IPS DF 6.9 (cell line): ENCODE measurements at regions not wholly inside any gene's neighbourhood (a gene's known extent, or its start where the extent isn't known, plus 50 kb on each side); places are given as distances from the start of the nearest gene placed in this dataset.

Source experiments
- DNase-seq: peaks from one replicate; pipeline ENCODE4 v3.0.0-alpha.2; 2013; ENCODE audit warnings: low read depth, low spot score
- H3K27ac ChIP-seq: one replicate; pipeline ENCODE4 v1.5.1; 2013; ENCODE audit warnings: low read length, control low read depth
- H3K27me3 ChIP-seq: 2 replicates; pipeline ENCODE4 v1.6.1; 2013; ENCODE audit warnings: mild to moderate bottlenecking, low read length; ENCODE audit not compliant: control insufficient read depth, insufficient read depth
- H3K36me3 ChIP-seq: 2 replicates; pipeline ENCODE4 v1.6.1; 2013; ENCODE audit warnings: low read length; ENCODE audit not compliant: control insufficient read depth, insufficient read depth
- H3K4me1 ChIP-seq: 2 replicates; pipeline ENCODE4 v1.6.1; 2013; ENCODE audit warnings: low read length; ENCODE audit not compliant: control insufficient read depth, insufficient read depth
- H3K4me3 ChIP-seq: 2 replicates; pipeline ENCODE4 v1.5.1; 2013; ENCODE audit warnings: mild to moderate bottlenecking, low read length
- H3K9me3 ChIP-seq: 2 replicates; pipeline ENCODE4 v1.6.1; 2013; ENCODE audit warnings: low read length, inconsistent platforms; ENCODE audit not compliant: control insufficient read depth, insufficient read depth
- WGBS: extraction: QIAGEN DNeasy Blood & Tissue Kit; methylation state at CpG from one replicate; pipeline ENCODE4 v1.1.7; 2013; ENCODE audit warnings: mixed read lengths, missing lambda C conversion rate; ENCODE audit not compliant: insufficient read length, insufficient coverage; 5-methylcytosine and 5-hydroxymethylcytosine counted together

DNA sequence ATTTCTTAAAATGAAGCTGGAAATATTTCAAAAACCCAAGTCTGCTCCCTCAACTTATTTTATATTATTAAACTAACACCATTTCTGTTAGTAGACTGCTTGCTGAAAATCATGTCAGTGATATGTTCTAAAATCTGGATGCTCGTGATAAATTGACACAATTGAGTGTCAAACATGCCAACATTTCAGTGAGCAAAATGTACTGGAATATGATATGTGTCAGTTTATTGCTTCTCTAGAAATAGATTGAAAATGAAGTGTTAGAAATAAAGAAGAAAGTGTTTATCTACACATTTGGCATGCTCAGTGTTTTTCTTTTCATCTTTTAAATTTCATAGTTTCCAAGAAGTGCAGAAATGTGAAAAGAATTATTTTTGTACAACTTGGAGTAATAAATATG, 624.6 kb downstream of the SI start:
- WGBS = no CpG with 5 or more reads among the region's 1 CpG
- no peak overlapping the region for H3K27ac ChIP-seq
- no peak for DNase-seq
- H3K4me1 ChIP-seq = no peaks in the 10 kb centered on the region
- no peak overlapping the region for H3K4me3 ChIP-seq
- H3K9me3 ChIP-seq = no peaks in the 10 kb centered on the region
- no peaks in the 10 kb centered on the region for H3K36me3 ChIP-seq
- H3K27me3 ChIP-seq = no peaks in the 10 kb centered on the region

DNA sequence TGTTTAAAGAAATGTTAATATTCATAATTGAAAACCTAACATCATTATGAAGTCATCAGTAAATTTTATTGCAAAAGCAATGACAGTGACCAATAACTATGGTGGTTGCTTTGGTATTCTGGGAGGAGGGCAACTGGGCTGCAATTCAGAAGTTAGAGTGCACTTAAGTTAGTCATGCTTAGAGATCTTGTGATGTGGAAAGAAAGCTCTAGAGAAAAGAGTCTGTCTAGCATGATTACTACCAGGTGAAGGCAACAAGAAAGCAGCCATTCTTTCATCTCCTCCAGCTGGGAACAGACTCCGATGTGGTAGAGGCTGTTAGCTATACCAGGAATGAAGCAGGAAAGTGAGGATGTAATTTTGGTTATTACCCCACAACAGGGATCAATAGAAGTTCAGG, 625.6 kb downstream of the SI start:
- no peak overlapping the region for H3K27ac ChIP-seq
- peaks cover 1% of the 10 kb centered on the region; the same call in 1 of the 2 replicates for H3K9me3 ChIP-seq
- WGBS = no CpG with 5 or more reads among the region's 1 CpG
- no peaks in the 10 kb centered on the region for H3K27me3 ChIP-seq
- no peaks in the 10 kb centered on the region for H3K36me3 ChIP-seq
- DNase-seq = no peak
- no peak overlapping the region for H3K4me3 ChIP-seq
- no peaks in the 10 kb centered on the region for H3K4me1 ChIP-seq

DNA sequence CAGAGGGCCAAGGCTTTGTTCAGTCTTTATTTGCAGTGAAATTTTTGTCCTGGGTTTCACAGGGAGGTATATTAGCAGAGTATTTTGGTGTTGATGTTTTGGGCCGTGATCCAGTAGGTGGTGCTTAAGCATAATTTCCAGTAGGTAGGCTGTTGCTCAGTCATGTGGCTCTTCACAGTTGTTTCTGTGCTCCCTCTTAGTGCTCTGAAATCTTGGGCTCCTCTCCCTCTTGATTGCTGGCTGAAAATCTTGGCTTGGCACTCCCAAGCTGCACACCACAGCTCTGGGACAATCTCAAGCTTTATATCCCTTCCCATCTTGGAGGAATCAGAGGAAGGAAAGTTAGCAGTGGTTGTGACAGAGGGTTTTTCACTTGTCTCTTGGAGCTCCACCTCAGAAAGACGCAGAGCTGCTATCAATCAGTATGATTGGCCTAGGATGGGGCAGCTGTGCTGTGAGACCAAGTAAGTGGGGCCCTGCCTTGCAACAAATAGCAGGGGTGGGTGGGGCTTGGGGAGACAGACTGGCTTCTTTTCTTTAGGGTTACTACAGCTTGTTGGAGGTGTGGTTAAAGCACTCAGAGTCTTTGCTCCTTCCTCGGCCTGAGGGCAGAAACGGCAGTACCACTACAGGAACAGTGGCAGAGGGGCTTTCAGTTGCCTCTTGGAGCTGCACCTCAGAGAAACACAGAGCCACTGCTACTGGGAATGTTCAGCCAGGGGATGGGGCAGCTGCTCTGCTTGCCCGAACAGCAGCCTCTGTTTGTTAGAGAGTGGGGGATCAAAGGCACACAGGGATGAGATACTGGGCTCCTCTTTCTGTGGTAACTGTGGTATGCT, 627.0 kb downstream of the SI start:
- no CpG with 5 or more reads among the region's 5 CpGs for WGBS
- Histone ChIP-seq H3K27me3 (no peaks in the 10 kb centered on the region), H3K27ac (no peak overlapping the region), H3K9me3 (peaks cover 1% of the 10 kb centered on the region; the same call in 1 of the 2 replicates), H3K4me3 (no peak overlapping the region), H3K4me1 (no peaks in the 10 kb centered on the region), H3K36me3 (no peaks in the 10 kb centered on the region)
- DNase-seq = no peak

DNA sequence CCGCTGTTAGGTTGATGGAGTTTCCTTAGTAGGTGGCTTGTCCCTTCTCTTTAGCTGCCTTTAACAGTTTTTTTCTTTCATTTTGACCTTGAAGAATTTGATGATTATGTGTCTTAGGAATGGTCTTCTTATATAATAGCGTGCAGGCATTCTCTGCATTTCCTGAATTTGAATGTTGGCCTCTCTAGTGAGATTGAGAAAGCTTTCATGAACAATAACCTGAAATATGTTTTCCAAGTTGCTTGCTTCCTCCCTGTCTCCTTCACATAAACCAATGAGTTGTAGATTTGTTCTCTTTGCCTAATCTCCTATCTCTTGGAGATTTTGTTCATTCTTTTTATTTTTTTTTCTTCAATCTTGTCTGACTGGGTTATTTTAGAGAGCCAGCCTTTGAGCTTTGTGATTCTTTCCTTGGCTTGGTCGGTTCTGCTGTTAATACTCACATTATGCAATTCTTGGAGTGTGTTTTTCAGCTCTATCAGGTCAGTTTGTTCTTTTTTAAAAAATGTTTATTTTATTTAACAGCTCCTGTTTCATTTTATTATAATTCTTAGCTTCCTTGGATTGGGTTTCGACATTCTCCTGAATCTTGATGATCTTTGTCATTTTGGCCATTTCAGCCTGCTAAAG, 627.9 kb downstream of the SI start:
- DNase-seq = no peak
- WGBS = no CpG with 5 or more reads among the region's 4 CpGs
- no peaks in the 10 kb centered on the region for H3K36me3 ChIP-seq
- no peaks in the 10 kb centered on the region for H3K4me1 ChIP-seq
- peaks cover 1% of the 10 kb centered on the region; the same call in 1 of the 2 replicates for H3K9me3 ChIP-seq
- H3K4me3 ChIP-seq = no peak overlapping the region
- no peak overlapping the region for H3K27ac ChIP-seq
- no peaks in the 10 kb centered on the region for H3K27me3 ChIP-seq

DNA sequence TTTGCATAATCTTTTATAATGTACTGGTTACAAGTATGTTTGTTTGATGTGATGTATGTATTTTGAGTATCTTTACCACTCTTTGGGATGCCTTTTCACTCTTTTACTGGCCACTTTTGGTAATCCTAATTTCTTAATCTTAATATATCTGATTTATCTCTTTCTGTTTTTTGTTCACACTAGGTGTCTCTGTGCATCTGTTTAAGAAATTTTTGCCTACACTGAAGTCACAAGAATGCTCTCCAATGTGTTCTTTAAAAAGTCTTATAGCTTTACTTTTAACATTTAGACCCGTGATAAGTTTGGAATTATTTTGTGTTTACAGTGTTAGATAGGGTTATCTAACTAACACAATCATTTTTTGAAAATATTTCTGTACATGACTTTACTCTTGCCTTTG, 659.1 kb downstream of the SI start:
- Histone ChIP-seq H3K36me3 (no peaks in the 10 kb centered on the region), H3K4me1 (no peaks in the 10 kb centered on the region), H3K9me3 (no peaks in the 10 kb centered on the region), H3K27ac (no peak overlapping the region), H3K4me3 (no peak overlapping the region), H3K27me3 (no peaks in the 10 kb centered on the region)
- no CpG with 5 or more reads among the region's 1 CpG for WGBS
- no peak for DNase-seq

DNA sequence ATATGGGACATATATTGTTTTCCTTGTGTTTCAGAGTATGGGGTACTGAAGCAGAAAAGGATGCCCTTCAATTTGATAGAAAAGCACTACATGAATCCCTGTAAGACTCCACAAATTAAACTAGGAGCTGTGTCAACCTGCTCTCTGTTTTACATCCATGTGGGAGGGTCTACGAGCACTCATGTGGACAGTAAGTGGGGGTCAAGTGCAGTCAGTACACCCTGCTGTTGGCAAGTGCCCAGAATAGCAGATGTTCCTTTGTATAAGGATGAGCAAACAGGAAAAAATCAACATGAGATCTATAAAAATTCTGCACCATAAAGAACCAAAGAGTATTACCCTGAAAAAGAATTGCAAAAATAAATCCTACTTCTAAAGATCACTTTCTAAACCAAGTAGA, 659.9 kb downstream of the SI start:
- Histone ChIP-seq H3K4me3 (no peak overlapping the region), H3K27me3 (no peaks in the 10 kb centered on the region), H3K36me3 (no peaks in the 10 kb centered on the region), H3K9me3 (no peaks in the 10 kb centered on the region), H3K27ac (no peak overlapping the region), H3K4me1 (no peaks in the 10 kb centered on the region)
- DNase-seq = no peak
- no CpG with 5 or more reads among the region's 1 CpG for WGBS

DNA sequence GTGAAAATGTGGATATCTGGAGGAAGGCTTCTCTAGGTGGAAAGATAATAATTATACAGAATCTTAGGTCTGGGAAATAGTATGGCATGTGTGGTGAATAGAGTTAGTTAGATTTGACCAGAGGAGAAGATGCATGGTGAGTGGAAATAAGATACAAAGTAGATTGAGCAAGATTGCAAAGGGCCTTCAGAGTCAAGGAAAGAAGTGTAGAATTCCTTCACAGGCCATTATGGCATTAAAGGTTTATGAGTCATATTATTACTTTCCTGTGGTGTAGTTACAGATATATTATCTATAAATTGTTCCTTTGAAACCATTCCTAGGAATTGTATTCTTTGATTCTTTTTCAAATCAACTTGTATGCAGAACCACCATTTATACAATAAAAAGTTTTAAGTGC, 660.3 kb downstream of the SI start:
- no peaks in the 10 kb centered on the region for H3K4me1 ChIP-seq
- no peak overlapping the region for H3K4me3 ChIP-seq
- H3K27me3 ChIP-seq = no peaks in the 10 kb centered on the region
- DNase-seq = no peak
- no peaks in the 10 kb centered on the region for H3K36me3 ChIP-seq
- H3K9me3 ChIP-seq = no peaks in the 10 kb centered on the region
- no peak overlapping the region for H3K27ac ChIP-seq

DNA sequence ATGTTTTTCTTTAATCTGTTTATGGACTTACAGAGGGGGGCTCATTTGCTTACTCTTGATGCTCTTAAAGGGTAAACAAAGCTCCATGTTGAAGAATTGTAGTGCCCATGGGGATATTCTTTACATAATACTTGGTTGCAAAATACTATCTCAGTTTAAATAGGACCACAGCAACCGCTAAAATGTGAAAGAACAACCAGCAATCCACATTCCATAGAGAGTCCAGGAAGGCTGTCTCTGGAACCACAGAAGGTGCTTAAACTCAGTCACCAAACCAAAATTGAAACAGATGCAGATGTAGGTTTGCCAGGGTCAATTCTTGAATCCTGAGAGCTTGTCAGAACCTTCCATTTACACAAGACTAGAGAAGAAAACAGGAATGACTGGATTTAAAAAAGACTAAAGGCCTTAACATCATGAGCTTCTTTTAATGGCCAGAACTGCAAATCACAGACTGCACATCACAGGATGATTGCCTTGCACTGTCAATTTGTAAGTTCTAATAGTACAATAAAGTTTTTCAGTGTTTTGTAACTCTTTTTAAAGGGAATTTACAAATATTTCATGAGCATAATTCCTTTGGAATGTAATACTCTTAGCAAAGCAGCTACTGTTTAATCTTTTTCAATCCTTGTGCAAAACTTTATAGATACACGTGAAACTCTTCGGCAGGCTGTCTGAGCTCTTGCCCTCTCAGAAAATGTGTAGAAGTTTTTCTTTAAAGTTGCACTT, 661.6 kb downstream of the SI start:
- DNase-seq = no peak
- Histone ChIP-seq H3K9me3 (no peaks in the 10 kb centered on the region), H3K4me3 (no peak overlapping the region), H3K27me3 (no peaks in the 10 kb centered on the region), H3K4me1 (no peaks in the 10 kb centered on the region), H3K36me3 (no peaks in the 10 kb centered on the region), H3K27ac (no peak overlapping the region)
- WGBS = no CpG with 5 or more reads among the region's 3 CpGs

DNA sequence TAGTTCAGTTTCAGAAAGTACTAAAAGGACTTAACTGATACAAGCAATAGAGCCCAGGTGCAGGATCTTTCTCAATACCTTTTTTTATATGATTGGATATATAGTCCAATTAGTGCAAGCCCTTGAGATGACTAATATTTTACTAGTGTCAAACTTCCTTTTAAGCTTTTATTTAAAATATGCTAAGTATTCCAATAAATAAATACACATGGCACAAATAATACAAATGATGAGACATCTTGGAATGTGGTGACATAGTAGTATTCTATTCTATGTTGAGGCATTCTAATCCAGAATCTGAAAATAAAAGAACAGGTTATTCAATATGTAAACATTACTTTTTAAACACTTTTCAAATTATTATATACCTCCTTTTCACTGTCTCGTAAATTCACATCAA, 670.0 kb downstream of the SI start:
- no peaks in the 10 kb centered on the region for H3K4me1 ChIP-seq
- WGBS = 100% methylated on average over 1 of the region's 1 CpG

DNA sequence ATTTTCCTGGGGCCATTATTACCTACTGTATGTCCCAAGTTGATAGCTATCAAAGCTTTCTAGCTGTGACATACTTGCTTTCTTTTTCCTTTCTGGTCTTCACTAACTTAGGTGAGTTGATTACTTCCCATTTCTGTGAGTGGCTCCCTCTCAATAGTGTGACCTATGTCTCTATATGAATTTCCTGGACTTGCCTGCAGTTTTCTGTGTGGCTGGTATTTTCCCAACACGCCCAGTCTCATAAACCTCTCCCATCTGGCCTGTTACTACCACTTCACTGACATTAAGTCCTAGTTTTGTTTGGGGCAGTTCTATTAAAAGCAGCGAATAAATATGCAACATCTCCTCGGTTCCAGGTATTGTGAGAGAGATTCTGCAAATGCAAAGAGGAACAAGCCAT, 671.2 kb downstream of the SI start:
- no peaks in the 10 kb centered on the region for H3K27me3 ChIP-seq
- no CpG with 5 or more reads among the region's 3 CpGs for WGBS
- no peak overlapping the region for H3K27ac ChIP-seq
- no peak overlapping the region for H3K4me3 ChIP-seq
- no peaks in the 10 kb centered on the region for H3K9me3 ChIP-seq
- H3K36me3 ChIP-seq = no peaks in the 10 kb centered on the region
- H3K4me1 ChIP-seq = no peaks in the 10 kb centered on the region
- no peak for DNase-seq

More for the DNA sequence above, 670.0 kb downstream of the SI start:
- DNase-seq = no peak
- Histone ChIP-seq H3K36me3 (no peaks in the 10 kb centered on the region), H3K4me3 (no peak overlapping the region), H3K27ac (no peak overlapping the region), H3K9me3 (no peaks in the 10 kb centered on the region), H3K27me3 (no peaks in the 10 kb centered on the region)
